Activated CD8-positive, alpha-beta memory T cell treated with anti-CD3 and anti-CD28 coated beads for 1 hour (primary cell): ENCODE measurements at regions not wholly inside any gene's neighbourhood (a gene's known extent, or its start where the extent isn't known, plus 50 kb on each side); places are given as distances from the start of the nearest gene placed in this dataset.
"Not testable (repeated sequence)": the region's sequence is repeated elsewhere in the genome, so short reads cannot be mapped to it uniquely, and the experiment has no call there.

Source experiments
- DNase-seq, 2 donors: peaks; one replicate each; pipeline ENCODE4 v3.0.0-alpha.2; 2020; ENCODE audit warnings: low read depth in 1 of 2; ENCODE audit errors: extremely low read depth in 1 of 2

DNA sequence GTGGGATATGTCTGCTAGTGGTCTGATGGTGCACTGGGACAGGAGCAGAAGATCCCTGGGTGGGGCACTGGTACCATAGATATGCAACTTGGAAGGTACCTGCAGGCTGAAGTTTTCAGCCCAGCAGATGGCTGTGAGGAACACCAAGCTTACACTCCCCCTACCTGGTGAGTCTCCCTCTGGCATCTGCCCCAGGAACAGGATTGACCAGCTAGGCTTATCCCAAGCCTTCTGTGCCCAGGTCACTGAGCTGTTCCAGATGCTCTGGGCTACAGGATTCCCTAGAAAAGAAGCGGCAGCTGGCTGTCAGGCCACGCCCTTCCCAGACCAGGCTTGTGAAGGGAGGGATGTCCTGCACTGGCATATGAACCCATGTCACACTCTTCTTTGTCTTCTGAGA is 1130.0 kb downstream of the NAALADL2 start:
- no peak for DNase-seq

DNA sequence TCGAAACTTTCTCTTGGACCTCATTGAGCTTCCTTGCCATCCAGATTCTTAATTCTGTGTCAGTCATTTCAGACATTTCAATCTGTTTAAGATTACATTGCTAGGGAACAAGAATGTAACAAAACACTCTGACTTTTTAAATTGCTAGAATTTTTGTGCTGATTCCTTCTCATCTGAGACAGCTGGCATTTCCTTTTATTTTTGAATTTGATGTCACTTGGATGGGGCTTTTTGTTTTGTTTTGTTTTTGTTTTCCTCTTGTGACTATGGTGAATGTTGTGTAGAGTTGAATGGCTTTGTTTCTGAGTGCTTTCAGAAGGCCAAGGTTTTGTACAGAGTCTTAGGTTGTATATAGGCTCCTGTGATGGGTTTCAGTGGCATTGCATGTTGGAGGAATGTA is 1129.3 kb downstream of the NAALADL2 start:
- no peak for DNase-seq

DNA sequence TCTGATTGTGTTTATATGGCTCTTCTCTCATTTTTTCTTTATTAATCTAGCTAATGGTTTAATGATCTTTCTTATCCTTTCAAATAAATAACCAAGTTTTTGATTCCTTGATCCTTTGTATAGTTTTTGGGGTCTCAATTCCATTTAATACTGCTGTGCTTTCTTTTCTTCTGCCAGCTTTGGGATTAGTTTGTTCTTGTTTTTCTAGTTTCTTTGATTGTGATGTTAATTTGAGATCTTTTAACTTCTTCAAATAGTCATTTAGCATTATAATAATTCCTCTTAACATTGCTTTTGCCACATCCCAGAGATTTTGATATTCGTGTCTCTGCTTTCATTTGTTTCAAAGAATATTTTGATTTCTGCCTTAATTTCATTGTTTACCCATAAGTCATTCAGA is 1126.6 kb downstream of the NAALADL2 start:
- DNase-seq, result no peak

DNA sequence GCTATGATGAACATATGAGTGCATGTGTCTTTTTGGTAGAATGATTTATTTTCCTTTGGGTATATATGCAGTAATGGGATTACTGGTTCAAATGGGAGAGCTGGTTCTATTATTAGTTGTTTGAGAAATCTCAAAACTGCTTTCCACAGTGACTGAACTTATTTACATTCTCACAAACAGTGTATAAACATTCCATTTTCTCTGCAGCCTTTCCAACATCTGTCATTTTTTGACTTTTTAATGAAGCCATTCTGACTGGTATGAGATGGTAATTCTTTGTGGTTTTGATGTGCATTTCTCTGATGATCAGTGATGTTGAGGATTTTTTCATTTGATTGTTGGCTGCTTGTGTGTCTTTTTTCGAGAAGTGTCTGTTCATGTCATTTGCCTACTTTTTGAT is 1124.2 kb downstream of the NAALADL2 start:
- no peak for DNase-seq

DNA sequence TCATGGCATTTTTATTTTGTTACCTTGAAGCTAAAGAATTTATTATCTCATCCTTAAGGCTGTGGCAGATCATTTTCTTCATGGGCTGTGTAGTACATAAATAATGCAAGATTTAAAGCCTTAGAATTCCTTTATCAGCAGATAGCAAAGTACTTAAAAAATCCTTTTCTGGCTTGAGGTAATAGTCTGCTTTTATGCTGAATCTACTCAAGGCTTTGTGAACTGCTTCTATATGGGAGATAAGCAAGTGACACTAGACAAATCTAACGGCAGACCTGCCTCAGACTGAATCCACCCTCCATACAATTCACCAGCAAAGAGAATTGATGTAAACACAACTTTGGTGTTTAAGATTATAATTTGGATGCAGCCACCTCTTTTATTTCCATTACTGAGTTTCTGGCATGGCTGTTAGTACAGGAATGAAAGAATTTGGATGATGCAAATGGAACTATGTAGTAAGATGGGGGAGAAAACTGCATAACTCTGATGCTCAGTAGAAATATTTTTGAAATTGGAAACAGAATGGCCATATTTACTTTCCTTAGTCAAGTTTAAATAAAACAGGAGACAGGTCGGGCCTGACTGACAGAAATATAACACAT is 1121.5 kb downstream of the NAALADL2 start:
- DNase-seq, result no peak

DNA sequence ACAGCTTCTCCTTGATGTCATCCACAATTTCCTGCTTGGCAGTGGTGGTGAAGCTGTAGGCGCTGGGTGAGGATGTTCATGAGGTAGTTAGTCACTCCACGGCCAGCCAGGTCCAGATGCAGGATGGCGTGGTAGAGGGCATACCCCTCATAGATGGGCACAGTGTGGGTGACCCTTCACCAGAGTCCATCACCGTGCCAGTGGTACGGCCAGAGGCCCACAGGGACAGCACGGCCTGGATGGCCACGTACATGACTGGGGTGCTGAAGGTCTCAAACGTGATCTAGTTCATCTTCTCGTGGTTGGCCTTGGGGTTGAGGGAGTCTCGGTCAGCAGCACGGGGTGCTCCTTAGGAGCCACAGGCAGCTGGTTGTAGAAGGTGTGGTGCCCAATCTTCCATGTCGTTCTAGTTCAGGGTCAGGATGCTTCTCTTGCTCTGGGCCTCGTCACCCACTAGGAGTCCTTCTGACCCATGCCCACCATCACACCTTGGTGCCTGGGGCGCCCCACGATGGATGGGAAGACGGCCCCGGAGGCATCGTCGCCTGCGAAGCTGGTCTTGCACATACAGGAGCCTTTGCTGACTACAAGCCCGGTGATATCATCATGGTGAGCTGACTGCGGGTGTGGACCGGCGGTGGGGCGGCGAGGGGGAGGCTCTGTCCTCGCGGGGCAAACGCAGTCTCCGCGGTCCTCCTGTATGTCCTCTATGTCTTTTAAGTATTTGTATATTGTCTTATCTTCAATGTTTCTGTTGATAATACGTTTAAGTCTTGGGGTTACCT is 1119.0 kb downstream of the NAALADL2 start:
- no peak for DNase-seq

DNA sequence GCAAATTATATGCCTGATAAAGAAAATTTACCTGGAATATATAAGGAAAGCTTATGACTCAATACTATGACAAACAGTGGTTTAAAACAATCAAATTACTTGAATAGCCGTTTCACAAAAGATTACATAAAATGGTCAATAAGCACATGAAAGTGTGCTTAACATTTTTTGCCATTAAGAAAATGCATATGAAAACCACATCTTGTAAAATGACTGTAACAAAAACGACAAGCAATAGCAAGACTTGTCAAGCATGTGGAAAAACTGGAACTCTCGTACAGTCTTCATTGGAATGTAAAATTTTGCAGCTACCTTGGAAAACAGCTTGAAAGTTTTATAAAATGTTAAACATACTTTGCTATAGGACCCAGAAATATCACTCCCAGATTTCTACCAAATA is 1110.3 kb downstream of the NAALADL2 start:
- DNase-seq, result no peak

DNA sequence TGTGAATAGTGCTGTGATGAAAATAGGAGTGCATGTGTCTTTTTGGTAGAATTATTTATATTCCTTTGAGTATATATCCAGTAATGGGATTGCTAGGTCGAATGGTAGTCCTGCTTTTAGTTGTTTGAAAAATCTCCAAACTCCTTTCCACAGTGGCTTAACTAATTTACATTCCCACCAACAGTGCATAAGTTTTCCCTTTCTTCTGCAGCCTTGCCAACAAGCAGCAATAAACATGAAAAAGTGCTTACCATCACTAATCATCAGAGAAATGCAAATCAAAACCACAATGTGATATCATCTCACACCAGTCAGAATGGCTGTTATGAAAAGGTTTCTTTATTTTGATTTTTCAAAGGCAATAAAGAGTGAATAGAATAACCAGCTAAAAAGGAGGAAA is 1105.9 kb downstream of the NAALADL2 start:
- DNase-seq, result no peak

DNA sequence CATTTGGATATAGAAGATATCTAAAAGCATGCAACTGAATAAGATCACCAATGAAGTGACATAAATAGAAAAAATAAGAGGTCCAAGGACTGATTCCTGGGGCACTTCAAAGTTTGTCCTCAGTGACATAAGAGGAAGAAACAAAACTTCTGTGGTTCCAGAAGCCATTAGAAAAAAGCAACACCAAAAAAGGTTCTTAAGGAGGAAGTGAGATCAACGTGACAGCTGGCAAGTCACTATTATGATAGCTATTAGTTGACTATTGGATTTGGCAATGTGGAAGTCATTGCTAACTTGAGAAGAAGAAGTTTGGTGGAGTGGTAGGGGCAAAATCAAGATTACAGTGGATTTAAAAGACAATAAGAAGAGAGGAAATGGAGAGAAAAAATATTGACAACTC is 1098.3 kb downstream of the NAALADL2 start:
- DNase-seq, result no peak

DNA sequence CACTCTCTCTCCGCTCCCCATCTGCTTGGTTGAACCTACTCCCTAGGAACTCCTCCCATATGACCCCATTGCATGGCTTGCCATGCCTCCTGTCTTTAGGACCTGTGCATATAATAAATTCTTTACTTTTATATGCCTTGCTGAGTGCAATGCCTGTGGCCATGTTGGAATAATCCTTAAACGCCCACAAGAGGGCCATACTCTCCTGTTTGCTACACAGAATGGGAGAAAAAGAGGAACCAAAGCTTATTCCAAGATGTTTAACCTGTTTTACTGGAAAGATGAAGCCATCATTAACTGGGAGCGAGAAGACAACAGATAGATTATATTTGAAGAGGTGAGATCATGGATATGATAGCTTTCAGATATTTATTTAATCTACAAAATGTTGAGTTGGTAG is 1097.8 kb downstream of the NAALADL2 start:
- DNase-seq, result no peak

DNA sequence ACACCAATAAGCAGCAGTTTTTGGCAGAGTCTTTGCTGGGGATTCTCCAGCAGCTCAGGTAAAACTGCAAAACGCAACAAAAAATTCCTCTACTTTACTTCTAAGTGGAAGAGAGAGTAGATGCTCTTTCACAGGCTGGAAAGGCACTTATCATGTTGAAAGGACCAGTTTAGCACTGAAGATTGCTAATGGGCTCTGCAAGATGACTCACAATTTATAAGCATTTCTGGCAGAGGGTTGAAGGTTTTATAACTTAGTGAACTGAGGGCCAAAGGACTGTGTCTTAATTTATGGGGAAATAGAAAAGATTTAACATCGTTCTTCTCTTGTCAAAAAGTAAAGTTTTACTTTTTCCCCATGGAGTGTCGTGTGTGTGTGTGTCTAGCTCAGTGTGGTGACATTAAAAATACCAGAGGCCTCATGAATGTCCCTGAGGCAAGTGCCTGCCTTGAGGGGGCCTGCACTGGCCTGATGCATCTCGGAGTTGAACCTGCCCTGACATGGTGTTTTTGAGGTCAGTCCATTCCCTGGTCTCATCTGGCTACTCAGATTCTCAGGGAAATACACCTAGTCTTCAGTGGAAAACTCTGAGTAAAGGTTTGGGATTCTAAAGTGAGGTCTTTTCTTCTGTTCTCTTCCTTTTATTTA is 1092.0 kb downstream of the NAALADL2 start:
- DNase-seq, result no peak

DNA sequence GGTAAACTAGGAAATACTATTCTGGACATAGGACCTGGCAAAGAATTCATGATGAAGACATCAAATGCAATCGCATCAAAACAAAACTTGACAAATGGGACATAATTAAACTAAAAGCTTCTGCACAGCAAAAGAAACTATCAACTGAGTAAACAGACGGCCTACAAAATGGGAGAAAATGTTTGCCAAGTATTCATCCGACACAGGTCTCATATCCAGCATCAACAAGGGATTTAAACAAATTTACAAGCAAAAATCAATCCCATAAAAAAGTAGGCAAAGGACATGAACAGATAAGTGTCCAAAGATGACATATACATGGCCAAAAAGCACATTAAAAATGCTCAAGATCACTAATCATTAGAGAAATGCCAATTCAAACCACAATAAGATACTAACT is 1088.9 kb downstream of the NAALADL2 start:
- no peak for DNase-seq

DNA sequence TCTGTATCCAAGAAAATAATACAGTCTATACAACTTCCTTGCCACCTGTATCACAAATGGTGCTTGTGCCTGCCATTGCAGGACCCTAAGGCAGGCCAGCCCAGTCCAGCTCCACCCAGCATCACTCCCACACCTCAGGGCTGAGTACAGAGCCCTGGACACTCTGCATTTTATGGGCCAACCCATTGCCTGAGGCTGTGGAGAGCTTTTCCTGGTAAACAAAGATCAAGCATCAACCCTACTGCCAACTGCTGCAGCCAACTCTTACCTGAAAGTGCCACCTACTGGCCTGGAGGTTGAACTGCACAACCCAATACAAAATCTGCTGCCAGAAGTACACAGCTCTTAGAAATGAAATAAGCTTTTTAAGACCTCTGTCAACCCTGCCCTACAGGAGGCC is 1082.2 kb downstream of the NAALADL2 start:
- DNase-seq, result no peak

DNA sequence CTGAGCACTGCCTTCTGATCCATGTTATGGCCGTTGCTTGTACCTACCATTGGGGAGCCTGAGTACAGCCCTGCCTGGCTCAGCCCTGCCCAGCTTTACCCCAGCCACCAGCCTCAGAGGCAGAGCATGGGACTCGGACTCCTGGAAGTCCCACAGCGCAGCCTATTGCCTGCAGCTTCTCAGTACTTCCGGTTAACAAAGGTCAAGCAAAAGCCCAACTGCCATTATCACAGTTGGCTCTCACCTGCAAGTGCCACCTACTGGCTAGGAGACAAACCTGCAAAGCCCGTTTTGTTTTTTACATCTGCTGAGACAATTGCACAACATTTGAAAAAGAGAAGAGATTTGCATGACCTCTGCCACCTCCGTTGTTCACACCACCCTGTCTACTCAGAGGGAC is 1081.7 kb downstream of the NAALADL2 start:
- no peak for DNase-seq

DNA sequence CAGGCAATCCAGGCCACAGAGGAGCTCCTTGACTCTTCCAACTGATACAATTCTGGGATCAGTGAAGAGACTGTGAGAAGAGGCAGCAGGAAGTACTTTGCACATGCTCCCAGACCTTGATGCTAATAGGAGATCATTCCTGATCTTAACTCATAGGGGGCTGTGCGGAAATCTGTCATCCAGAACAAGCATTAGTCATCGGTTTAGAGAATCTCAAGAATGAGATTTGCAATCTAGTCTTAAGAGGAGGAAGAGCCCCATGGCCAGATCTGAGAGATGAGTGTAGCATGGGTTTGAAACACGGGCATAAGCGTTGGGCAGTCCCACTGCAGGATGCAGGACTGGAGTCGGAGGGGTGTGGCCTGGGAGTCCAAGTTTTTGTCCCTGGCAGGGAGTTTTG is 1081.1 kb downstream of the NAALADL2 start:
- no peak for DNase-seq

DNA sequence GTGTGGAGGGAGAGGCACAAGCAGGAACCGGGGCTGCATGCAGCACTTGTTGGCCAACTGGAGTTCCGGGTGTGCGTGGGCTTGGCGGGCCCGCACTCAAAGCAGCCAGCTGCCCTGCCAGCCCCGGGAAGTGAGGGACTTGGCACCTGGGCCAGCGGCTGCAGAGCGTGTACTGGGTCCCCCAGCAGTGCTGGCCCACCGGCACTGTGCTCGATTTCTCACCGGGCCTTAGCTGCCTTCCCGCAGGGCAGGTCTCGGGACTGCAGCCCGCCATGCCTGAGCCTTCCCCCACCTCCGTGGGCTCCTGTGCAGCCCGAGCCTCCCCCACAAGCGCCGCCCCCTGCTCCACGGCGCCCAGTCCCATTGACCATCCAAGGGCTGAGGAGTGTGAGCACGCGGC is 1078.2 kb downstream of the NAALADL2 start:
- not testable (repeated sequence) for DNase-seq

DNA sequence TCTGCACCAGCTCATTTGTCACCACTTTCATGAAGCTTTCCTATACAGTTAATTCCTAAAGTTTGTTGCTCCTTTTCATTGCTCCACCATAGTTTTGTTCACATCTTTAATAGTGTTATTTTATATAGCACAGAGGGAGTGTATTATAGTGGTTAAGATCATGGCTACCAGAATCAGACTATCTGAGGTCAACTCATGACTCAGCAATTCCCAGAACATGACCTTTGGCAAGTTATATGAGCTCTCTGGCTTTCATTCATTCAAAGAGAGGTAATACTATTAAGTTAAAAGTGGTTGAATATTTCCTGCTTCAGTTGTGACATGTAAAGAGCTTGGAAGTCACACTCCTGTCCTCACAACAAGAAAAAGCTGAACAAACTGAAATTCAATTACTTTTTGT is 1073.5 kb downstream of the NAALADL2 start:
- no peak for DNase-seq

DNA sequence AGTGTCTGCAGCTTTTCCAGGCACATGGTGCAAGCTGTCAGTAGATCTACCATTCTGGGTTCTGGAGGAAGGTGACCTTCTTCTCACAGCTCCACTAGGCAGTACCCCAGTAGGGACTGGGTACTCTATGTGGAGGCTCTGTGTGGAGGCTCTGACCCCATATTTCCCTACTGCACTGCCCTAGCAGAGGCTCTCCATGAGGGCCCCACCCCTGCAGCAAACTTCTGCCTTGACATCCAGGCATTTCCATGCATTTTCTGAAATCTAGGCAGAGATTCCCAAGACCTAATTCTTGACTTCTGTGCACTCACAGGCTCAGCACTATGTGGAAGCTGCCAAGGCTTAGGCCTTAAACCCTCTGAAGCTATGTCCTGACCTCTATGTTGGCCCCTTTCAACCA is 1060.0 kb downstream of the NAALADL2 start:
- no peak for DNase-seq

DNA sequence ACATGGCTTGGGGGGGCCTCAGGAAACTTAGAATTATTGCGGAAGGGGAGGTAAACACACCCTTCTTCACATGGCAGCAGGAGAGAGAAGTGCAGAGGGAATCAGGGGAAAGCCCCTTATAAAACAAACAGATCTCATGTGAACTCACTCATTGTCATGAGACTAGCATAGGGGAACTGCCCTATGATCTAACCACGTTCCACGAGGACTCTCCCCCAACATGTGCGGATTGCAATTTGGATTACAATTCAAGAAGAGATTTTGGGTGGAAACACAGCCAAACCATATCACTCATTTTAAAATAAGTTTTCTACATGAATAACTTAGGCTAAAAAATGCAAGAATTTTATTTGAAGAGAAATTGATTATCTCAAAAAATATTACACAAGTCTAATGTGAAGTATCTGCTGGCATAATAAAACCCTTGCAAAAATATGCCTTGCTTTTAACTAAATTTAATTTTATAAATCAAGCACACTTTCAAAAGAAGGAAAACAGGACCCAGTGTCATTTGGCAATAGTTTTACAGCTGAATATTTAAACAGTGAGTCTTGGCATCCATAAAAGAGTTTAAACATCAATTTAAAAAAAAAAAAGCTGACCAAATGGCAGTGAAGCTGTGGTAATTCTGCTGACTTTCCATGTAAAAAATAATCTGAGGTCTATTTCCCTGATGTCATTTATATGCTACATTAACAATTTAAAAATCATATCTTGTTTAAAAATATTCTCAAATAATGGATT is 1057.2 kb downstream of the NAALADL2 start:
- no peak for DNase-seq

DNA sequence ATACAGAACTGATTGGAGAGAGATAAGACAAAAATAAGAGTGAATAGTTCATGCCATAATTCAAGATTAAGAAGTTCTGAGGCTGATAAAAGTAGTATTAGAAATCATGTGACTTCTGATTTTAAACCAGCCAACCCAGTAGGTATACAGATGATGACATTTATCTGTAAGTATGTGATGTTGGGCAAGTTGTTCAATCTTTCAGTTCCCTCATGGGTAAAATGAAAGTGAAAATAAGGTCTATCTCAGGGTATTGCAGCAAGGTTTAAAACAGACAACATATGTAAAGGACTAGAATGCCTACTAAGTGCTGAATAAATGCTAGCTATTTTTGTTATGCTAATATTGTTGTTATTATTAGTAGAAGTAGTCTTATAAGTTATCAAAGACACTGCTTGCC is 1055.7 kb downstream of the NAALADL2 start:
- DNase-seq, result no peak

DNA sequence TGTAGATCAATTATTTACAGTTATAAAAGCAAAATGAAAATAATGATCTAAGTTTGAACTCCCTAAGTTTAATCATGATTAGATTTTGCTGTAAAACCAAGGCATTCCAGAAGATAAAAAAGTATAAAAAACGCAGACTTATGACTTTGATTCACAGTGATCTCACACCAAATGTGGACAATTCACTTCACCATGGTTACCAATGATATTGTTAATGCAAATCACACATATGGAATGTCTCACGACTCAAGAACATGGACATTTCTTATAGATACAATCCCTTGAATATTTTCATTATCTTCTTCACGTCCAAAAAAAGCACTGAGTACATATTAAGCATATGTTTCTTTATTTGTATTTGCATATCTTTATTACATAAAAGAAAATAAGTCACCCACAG is 1054.2 kb downstream of the NAALADL2 start:
- no peak for DNase-seq

DNA sequence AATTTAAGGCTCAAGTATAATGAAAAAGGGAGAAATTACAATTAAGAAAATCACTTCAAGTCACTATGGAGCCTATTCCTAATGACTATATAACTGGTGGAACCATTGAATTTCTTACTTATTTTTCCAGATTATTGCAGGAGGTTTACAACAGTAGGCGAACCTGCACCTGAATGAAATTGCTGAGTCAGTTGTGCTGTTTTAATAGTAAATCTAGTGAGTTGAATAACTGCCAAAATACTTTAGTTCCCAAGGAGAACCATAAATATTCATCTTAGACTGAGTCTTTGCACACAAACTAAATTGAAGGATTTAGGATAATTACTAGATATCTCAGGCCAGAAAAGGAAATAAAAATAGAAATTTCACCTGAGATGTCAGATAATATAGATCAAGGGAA is 1052.8 kb downstream of the NAALADL2 start:
- no peak for DNase-seq
